Common myeloid progenitor, CD34-positive (primary cell): ENCODE measurements at regions not wholly inside any gene's neighbourhood (a gene's known extent, or its start where the extent isn't known, plus 50 kb on each side); places are given as distances from the start of the nearest gene placed in this dataset.
"Not testable (repeated sequence)": the region's sequence is repeated elsewhere in the genome, so short reads cannot be mapped to it uniquely, and the experiment has no call there.

Source experiments
- CTCF ChIA-PET: fragments of 350-600 bp; sonication (Branson Sonifier 250); formaldehyde crosslinking; loops from one replicate; lab custom pipeline; 2021; ENCODE audit warnings: antibody characterized with exemption; lab: Charles Lee
- POLR2A ChIA-PET: fragments of 350-600 bp; sonication (Branson Sonifier 250); formaldehyde crosslinking; loops from one replicate; lab custom pipeline; 2021; ENCODE audit warnings: antibody characterized with exemption; lab: Charles Lee
- DNase-seq, 3 donors: peaks; one replicate each; pipeline versions ENCODE4 v3.0.0 to v3.0.0-alpha.2; 2013
- H3K27ac ChIP-seq, 2 experiments: 1 replicate in 1 of 2; 2 replicates in 1 of 2; pipeline ENCODE4 v1.7.0; 2013; ENCODE audit warnings: inconsistent platforms in 2 of 2, low read length in 2 of 2, mild to moderate bottlenecking in 2 of 2, low read depth in 1 of 2, moderate library complexity in 1 of 2; ENCODE audit not compliant: severe bottlenecking in 2 of 2, insufficient read depth in 1 of 2, poor library complexity in 1 of 2
- H3K27me3 ChIP-seq, 5 experiments: replicated peaks in 2 of 5; 1 replicate in 3 of 5; 2 replicates in 2 of 5; pipeline versions ENCODE4 v1.6.1 to v1.7.0; 2013; ENCODE audit warnings: low read length in 4 of 5, mild to moderate bottlenecking in 2 of 5, moderate library complexity in 2 of 5, inconsistent platforms in 1 of 5; ENCODE audit not compliant: insufficient read depth in 5 of 5, control insufficient read depth in 4 of 5
- H3K36me3 ChIP-seq, 4 experiments: 1 replicate in 2 of 4; 2 replicates in 2 of 4; pipeline versions ENCODE4 v1.6.1 to v1.7.0; 2013; ENCODE audit warnings: low read length in 3 of 4, control low read depth in 1 of 4, mild to moderate bottlenecking in 1 of 4; ENCODE audit not compliant: control insufficient read depth in 4 of 4, insufficient read depth in 4 of 4
- H3K4me1 ChIP-seq, 4 experiments: 1 replicate in 3 of 4; 2 replicates in 1 of 4; pipeline versions ENCODE4 v1.6.1 to v1.7.1; 2013; ENCODE audit warnings: low read length in 3 of 4, mild to moderate bottlenecking in 3 of 4, control low read depth in 1 of 4, inconsistent platforms in 1 of 4, moderate library complexity in 1 of 4; ENCODE audit not compliant: control insufficient read depth in 4 of 4, insufficient read depth in 4 of 4; ENCODE audit errors: control extremely low read depth in 1 of 4
- H3K4me3 ChIP-seq, 7 experiments: 1 replicate in 4 of 7; 2 replicates in 3 of 7; pipeline versions ENCODE4 v1.5.1 to v1.7.0; 2013; ENCODE audit warnings: mild to moderate bottlenecking in 7 of 7, low read length in 6 of 7, moderate library complexity in 6 of 7, inconsistent platforms in 2 of 7, low read depth in 2 of 7, control low read depth in 1 of 7; ENCODE audit not compliant: insufficient read depth in 4 of 7, control insufficient read depth in 1 of 7; ENCODE audit errors: extremely low read depth in 1 of 7
- H3K9me3 ChIP-seq, 5 experiments: 1 replicate in 4 of 5; 2 replicates in 1 of 5; pipeline versions ENCODE4 v1.6.1 to v1.7.1; 2013; ENCODE audit warnings: low read length in 4 of 5, mild to moderate bottlenecking in 2 of 5, inconsistent platforms in 1 of 5, low read depth in 1 of 5, moderate library complexity in 1 of 5; ENCODE audit not compliant: control insufficient read depth in 4 of 5, insufficient read depth in 2 of 5; ENCODE audit errors: control extremely low read depth in 1 of 5
- WGBS: methylation state at CpG from one replicate; pipeline ENCODE4 v1.1.5; 2013; ENCODE audit not compliant: insufficient coverage; 5-methylcytosine and 5-hydroxymethylcytosine counted together

- POLR2A ChIA-PET: no interaction called here
- no peak for DNase-seq
- no peaks in the 10 kb centered on the region for H3K9me3 ChIP-seq
- no peaks in the 10 kb centered on the region for H3K4me1 ChIP-seq
- no peak overlapping the region for H3K27ac ChIP-seq
- H3K36me3 ChIP-seq: no peaks in the 10 kb centered on the region
- no peaks in the 10 kb centered on the region for H3K27me3 ChIP-seq
- CTCF ChIA-PET: no interaction called here
- H3K4me3 ChIP-seq: no peak overlapping the region
Measured at GRCh38 chr11:41799754-41800153, 340.3 kb upstream of the LRRC4C start.

DNA sequence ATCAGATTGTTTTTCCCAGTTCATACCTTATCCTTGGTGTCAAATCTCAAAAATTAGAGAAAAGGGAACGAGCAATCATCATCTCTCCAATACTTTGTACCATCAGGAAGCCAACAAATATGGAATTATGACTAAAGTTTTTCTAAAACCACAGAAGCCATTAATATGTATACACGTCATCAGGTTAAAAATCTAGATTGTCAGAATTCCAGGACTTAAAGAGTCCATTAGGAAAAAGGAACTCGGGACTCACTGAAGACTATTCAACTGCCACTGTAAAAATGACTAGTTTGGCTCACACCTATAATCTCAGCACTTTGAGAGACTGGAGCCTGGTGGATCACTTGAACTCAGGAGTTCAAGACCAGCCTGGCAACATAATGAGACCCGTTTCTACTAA is 344.4 kb upstream of the LRRC4C start:
- Histone ChIP-seq H3K4me1 (no peaks in the 10 kb centered on the region), H3K36me3 (no peaks in the 10 kb centered on the region), H3K4me3 (no peak overlapping the region), H3K27me3 (no peaks in the 10 kb centered on the region), H3K27ac (no peak overlapping the region), H3K9me3 (no peaks in the 10 kb centered on the region)
- WGBS: 63% methylated on average over 3 of the region's 4 CpGs
- ChIA-PET POLR2A (no interaction called here), CTCF (no interaction called here)
- DNase-seq: no peak

DNA sequence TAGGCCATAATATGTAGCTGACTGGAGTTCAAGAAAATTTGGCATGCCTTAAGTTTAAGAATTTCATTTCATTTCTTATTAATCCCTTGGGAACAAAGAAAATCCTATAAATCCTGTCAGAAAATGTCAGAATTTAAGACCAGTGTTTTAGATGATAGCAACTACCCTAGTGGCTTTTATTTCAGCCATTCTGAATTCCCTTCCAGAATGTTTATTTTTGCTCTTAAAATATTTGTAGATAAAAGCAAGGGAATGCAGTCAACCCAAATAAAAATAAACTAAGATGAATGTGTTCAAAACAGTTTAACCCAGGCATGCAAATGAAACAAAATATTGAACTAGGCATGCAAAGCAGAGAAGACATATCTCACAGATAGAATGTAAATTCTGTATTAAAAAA is 356.9 kb upstream of the LRRC4C start:
- H3K4me3 ChIP-seq: no peak overlapping the region
- no peaks in the 10 kb centered on the region for H3K36me3 ChIP-seq
- H3K4me1 ChIP-seq: no peaks in the 10 kb centered on the region
- CTCF ChIA-PET: no interaction called here
- no peaks in the 10 kb centered on the region for H3K27me3 ChIP-seq
- H3K27ac ChIP-seq: no peak overlapping the region
- POLR2A ChIA-PET: no interaction called here
- peaks cover 0 to 3% (median 0%) of the 10 kb centered on the region in 5 experiments for H3K9me3 ChIP-seq
- no peak for DNase-seq

DNA sequence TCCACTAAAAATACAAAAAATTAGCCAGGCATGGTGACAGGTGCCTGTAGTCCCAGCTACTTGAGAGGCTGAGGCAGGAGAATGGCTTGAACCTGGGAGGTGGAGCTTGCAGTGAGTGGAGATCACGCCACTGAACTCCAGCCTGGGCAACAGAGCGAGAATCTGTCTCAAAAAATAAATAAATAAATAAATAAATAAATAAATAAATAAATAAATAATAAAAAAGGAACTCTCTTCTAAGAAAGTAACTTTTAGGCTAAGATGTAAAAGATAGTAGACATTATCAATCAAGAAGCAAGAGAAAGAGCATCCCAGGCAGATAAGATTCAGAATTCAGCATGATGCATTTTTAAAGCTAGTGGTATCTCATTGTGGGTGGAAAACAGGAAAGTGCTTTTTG is 364.8 kb upstream of the LRRC4C start:
- H3K4me1 ChIP-seq, H3K36me3 ChIP-seq, H3K4me3 ChIP-seq, DNase-seq, H3K27ac ChIP-seq, POLR2A ChIA-PET, H3K9me3 ChIP-seq, H3K27me3 ChIP-seq: not testable (repeated sequence)
- no CpG with 5 or more reads among the region's 2 CpGs for WGBS
- CTCF ChIA-PET: interaction anchor here (0.6 kb wide), 1 partner anchor 9 kb away, joined by 3 read pairs; no protein-coding TSS in a partner anchor

DNA sequence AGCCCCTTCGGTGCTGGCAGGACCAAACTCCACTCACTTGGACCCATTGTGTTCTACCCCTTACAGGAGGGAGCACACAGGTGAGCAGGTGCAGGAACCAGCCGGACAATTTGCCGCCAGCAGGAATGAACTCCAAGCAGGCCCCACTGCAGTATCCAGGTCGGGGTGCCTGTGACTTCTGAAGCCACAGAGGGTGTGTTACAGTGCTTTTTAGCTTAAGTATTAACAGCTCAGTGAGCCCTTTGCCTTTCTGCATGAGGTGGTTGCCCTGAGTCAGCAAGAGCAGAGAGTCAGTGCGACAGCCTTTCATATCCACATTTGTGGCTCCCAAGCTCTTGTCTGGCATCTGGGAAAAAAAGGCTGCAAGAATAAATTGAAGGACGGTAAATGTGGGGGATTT is 366.6 kb upstream of the LRRC4C start:
- 94% methylated on average over 5 of the region's 6 CpGs for WGBS
- no peaks in the 10 kb centered on the region for H3K4me1 ChIP-seq
- no peaks in the 10 kb centered on the region for H3K36me3 ChIP-seq
- no peaks in the 10 kb centered on the region for H3K27me3 ChIP-seq
- CTCF ChIA-PET: no interaction called here
- POLR2A ChIA-PET: no interaction called here
- H3K9me3 ChIP-seq: no peaks in the 10 kb centered on the region
- no peak overlapping the region for H3K27ac ChIP-seq
- DNase-seq: no peak
- H3K4me3 ChIP-seq: no peak overlapping the region

GRCh38 chr11:41836431-41836830 is 377.0 kb upstream of the LRRC4C start:
- H3K9me3 ChIP-seq: peaks cover 0 to 2% (median 0%) of the 10 kb centered on the region in 5 experiments
- no peaks in the 10 kb centered on the region for H3K27me3 ChIP-seq
- H3K27ac ChIP-seq: no peak overlapping the region
- ChIA-PET CTCF (no interaction called here), POLR2A (no interaction called here)
- DNase-seq: no peak
- WGBS: no CpG with 5 or more reads among the region's 2 CpGs
- H3K4me1 ChIP-seq: no peaks in the 10 kb centered on the region
- H3K4me3 ChIP-seq: no peak overlapping the region
- no peaks in the 10 kb centered on the region for H3K36me3 ChIP-seq

DNA sequence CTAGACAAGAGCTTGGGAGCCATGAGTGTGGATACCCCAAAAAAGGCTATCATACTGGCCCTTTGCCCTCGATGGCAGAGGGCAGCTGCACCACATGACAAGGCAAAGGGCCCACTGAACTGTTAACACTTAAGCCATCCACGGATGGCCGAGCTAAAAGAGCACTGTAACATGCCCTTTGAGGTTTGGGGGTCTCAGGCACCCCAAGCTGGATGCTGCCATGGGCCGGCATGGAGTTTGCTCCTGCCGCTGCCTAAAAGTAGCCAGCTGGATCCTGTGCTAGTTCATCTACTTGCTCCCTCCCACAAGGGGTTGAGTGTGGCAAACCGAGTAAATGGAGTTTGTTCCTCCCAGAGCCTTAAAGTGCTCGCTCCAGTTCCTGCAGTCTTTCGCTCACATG is 383.2 kb upstream of the LRRC4C start:
- Histone ChIP-seq H3K27me3 (no peaks in the 10 kb centered on the region), H3K9me3 (peaks cover 0 to 6% (median 0%) of the 10 kb centered on the region in 5 experiments), H3K4me1 (no peaks in the 10 kb centered on the region), H3K4me3 (no peak overlapping the region), H3K36me3 (no peaks in the 10 kb centered on the region), H3K27ac (no peak overlapping the region)
- POLR2A ChIA-PET: interaction anchor here (0.6 kb wide), 1 partner anchor 631 kb away, joined by 3 read pairs; no protein-coding TSS in a partner anchor
- DNase-seq: no peak
- WGBS: 84% methylated on average over 8 of the region's 8 CpGs
- CTCF ChIA-PET: no interaction called here
